IMR-90 (cell line): ENCODE measurements at regions not wholly inside any gene's neighbourhood (a gene's known extent, or its start where the extent isn't known, plus 50 kb on each side); places are given as distances from the start of the nearest gene placed in this dataset.

Experiments used
- ATAC-seq: fragments of 200-7000 bp; cut with Tn5 transposase; 2 replicates; pipeline ENCODE4 v1.9.1; 2020; ENCODE audit warnings: low read depth, mild to moderate bottlenecking, moderate library complexity
- BruUV-seq: library from RNA; stranded (reverse); fragments of 400-500 nt; replicated peaks from 2 replicates; lab custom pipeline; 2021; lab: Mats Ljungman, UMichigan
- CTCF ChIA-PET: fragments of 300-600 bp; formaldehyde crosslinking; extraction: SDS; loops from one replicate; lab custom pipeline; 2021; ENCODE audit warnings: antibody characterized with exemption; lab: Yijun Ruan, JAX
- POLR2A ChIA-PET: fragments of 300-600 bp; sonication (Branson Sonifier 250); formaldehyde crosslinking; loops from one replicate; lab custom pipeline; 2022; ENCODE audit warnings: antibody characterized with exemption; ENCODE audit not compliant: unreplicated experiment; lab: Charles Lee
- DNase-seq: peaks from one replicate; pipeline ENCODE4 v3.0.0; 2013
- H2AFZ ChIP-seq: replicated peaks from 2 replicates; pipeline ENCODE3; 2013; ENCODE audit warnings: low read length, mild to moderate bottlenecking; ENCODE audit not compliant: poor library complexity
- H2AK5ac ChIP-seq: 2 replicates; pipeline ENCODE4 v1.6.1; 2013; ENCODE audit warnings: low read depth, low read length, inconsistent platforms
- H2AK9ac ChIP-seq: replicated peaks from 2 replicates; pipeline ENCODE3; 2013; ENCODE audit warnings: mild to moderate bottlenecking, low read depth, low read length, moderate library complexity; ENCODE audit not compliant: poor library complexity
- H2BK120ac ChIP-seq: 2 replicates; pipeline ENCODE4 v1.6.1; 2013; ENCODE audit warnings: low read depth, low read length, inconsistent platforms
- H2BK15ac ChIP-seq: 3 replicates; pipeline ENCODE4 v1.6.1; 2013; ENCODE audit warnings: low read depth, low read length, inconsistent platforms
- H2BK20ac ChIP-seq: 2 replicates; pipeline ENCODE4 v1.6.1; 2013; ENCODE audit warnings: low read depth, mild to moderate bottlenecking, inconsistent platforms, low read length, moderate library complexity
- H2BK5ac ChIP-seq: 2 replicates; pipeline ENCODE4 v1.6.1; 2013; ENCODE audit warnings: mild to moderate bottlenecking, low read depth, low read length, inconsistent platforms; ENCODE audit not compliant: poor library complexity, severe bottlenecking
- H3K14ac ChIP-seq: replicated peaks from 2 replicates; pipeline ENCODE4 v1.6.1; 2013; ENCODE audit warnings: low read depth, low read length, inconsistent platforms
- H3K18ac ChIP-seq: 2 replicates; pipeline ENCODE4 v1.6.1; 2013; ENCODE audit warnings: low read depth, low read length, control low read depth
- H3K23ac ChIP-seq: 2 replicates; pipeline ENCODE4 v1.6.1; 2013; ENCODE audit warnings: low read depth, low read length, inconsistent platforms
- H3K27ac ChIP-seq: 2 replicates; pipeline ENCODE4 v1.5.1; 2013; ENCODE audit warnings: mild to moderate bottlenecking, control low read depth, low read length; ENCODE audit not compliant: insufficient read depth
- H3K27me3 ChIP-seq: 2 replicates; pipeline ENCODE4 v1.6.1; 2013; ENCODE audit warnings: low read length; ENCODE audit not compliant: control insufficient read depth, insufficient read depth
- H3K36me3 ChIP-seq: 2 replicates; pipeline ENCODE4 v1.6.1; 2013; ENCODE audit warnings: low read length, mixed read lengths; ENCODE audit not compliant: control insufficient read depth, insufficient read depth
- H3K4ac ChIP-seq: 2 replicates; pipeline ENCODE4 v1.6.1; 2013; ENCODE audit warnings: low read depth, low read length, inconsistent platforms
- H3K4me1 ChIP-seq: 2 replicates; pipeline ENCODE4 v1.6.1; 2013; ENCODE audit warnings: low read length, mixed read lengths; ENCODE audit not compliant: control insufficient read depth, insufficient read depth
- H3K4me2 ChIP-seq: 2 replicates; pipeline ENCODE4 v1.6.1; 2013; ENCODE audit warnings: low read depth, mild to moderate bottlenecking, control low read depth, low read length, moderate library complexity
- H3K4me3 ChIP-seq: 2 replicates; pipeline ENCODE4 v1.5.1; 2013; ENCODE audit warnings: low read depth, mild to moderate bottlenecking, control low read depth, low read length, moderate library complexity; ENCODE audit not compliant: insufficient read depth
- H3K56ac ChIP-seq: 2 replicates; pipeline ENCODE4 v1.6.1; 2013; ENCODE audit warnings: low read length, inconsistent platforms; ENCODE audit not compliant: insufficient read depth; ENCODE audit errors: extremely low read depth
- H3K79me1 ChIP-seq, 2 experiments: 2 replicates each; pipeline ENCODE4 v1.6.1; 2013; ENCODE audit warnings: low read length in 2 of 2, inconsistent platforms in 1 of 2, low read depth in 1 of 2
- H3K9ac ChIP-seq: 2 replicates; pipeline ENCODE4 v1.6.1; 2013; ENCODE audit warnings: low read depth, low read length, control low read depth
- H3K9me1 ChIP-seq: 2 replicates; pipeline ENCODE4 v1.6.1; 2013; ENCODE audit warnings: low read length, inconsistent platforms; ENCODE audit not compliant: insufficient read depth
- H3K9me3 ChIP-seq: 2 replicates; pipeline ENCODE4 v1.6.1; 2013; ENCODE audit warnings: low read length; ENCODE audit not compliant: control insufficient read depth, insufficient read depth
- H4K20me1 ChIP-seq: 2 replicates; pipeline ENCODE4 v1.6.1; 2013; ENCODE audit warnings: low read length, inconsistent platforms; ENCODE audit not compliant: insufficient read depth
- H4K5ac ChIP-seq: 2 replicates; pipeline ENCODE4 v1.6.1; 2013; ENCODE audit warnings: mild to moderate bottlenecking, low read depth, low read length, control low read depth
- H4K8ac ChIP-seq, 2 experiments: 2 replicates each; pipeline ENCODE4 v1.6.1; 2013; ENCODE audit warnings: low read depth in 2 of 2, low read length in 2 of 2, control low read depth in 1 of 2, inconsistent platforms in 1 of 2
- H4K91ac ChIP-seq: 2 replicates; pipeline ENCODE4 v1.6.1; 2013; ENCODE audit warnings: low read depth, low read length, inconsistent platforms; ENCODE audit not compliant: insufficient read depth
- CHD1 ChIP-seq: IDR thresholded peaks from 2 replicates; pipeline ENCODE4 v1.6.1; 2012; ENCODE audit warnings: low read depth, low read length, improper control_type of control experiment
- CTCF ChIP-seq: conservative IDR thresholded peaks from 2 replicates; pipeline ENCODE4 v1.5.1; 2012; ENCODE audit warnings: mild to moderate bottlenecking, low read depth, low read length, improper control_type of control experiment
- ELK1 ChIP-seq: fragments of 150-350 bp; IDR thresholded peaks from 2 replicates; pipeline ENCODE4 v1.6.1; 2016; ENCODE audit warnings: low read depth, mild to moderate bottlenecking, low read length, moderate library complexity, borderline replicate concordance
- FOS ChIP-seq: fragments of 150-350 bp; IDR thresholded peaks from 2 replicates; pipeline ENCODE4 v1.6.1; 2016; ENCODE audit warnings: low read depth, low read length
- MAFK ChIP-seq: IDR thresholded peaks from 2 replicates; pipeline ENCODE4 v1.6.1; 2012; ENCODE audit warnings: low read depth, low read length, improper control_type of control experiment
- MAZ ChIP-seq: IDR thresholded peaks from 2 replicates; pipeline ENCODE4 v1.6.1; 2012; ENCODE audit warnings: low read depth, mild to moderate bottlenecking, low read length, improper control_type of control experiment, moderate library complexity, borderline replicate concordance
- NFE2L2 ChIP-seq: fragments of 150-350 bp; IDR thresholded peaks from 2 replicates; pipeline ENCODE4 v1.6.1; 2016; ENCODE audit warnings: low read depth, mild to moderate bottlenecking, low read length
- POLR2A ChIP-seq: IDR thresholded peaks from 2 replicates; pipeline ENCODE4 v1.6.1; 2012; ENCODE audit warnings: mild to moderate bottlenecking, low read depth, low read length
- RAD21 ChIP-seq: IDR thresholded peaks from 2 replicates; pipeline ENCODE4 v1.6.1; 2012; ENCODE audit warnings: low read length, improper control_type of control experiment
- RCOR1 ChIP-seq: IDR thresholded peaks from 2 replicates; pipeline ENCODE4 v1.6.1; 2012; ENCODE audit warnings: mild to moderate bottlenecking, low read length, improper control_type of control experiment; ENCODE audit not compliant: insufficient replicate concordance
- RFX5 ChIP-seq: IDR thresholded peaks from 2 replicates; pipeline ENCODE4 v1.8.0; 2012; ENCODE audit warnings: low read depth, mild to moderate bottlenecking, low read length, moderate library complexity
- USF2 ChIP-seq: fragments of 150-350 bp; IDR thresholded peaks from 2 replicates; pipeline ENCODE4 v1.6.1; 2017; ENCODE audit warnings: mild to moderate bottlenecking, antibody characterized with exemption, low read length, low read depth
- WGBS, 2 experiments: methylation state at CpG; one replicate each; pipeline versions ENCODE4 v1.1.5 to v1.1.7; 2013; ENCODE audit warnings: missing lambda C conversion rate in 2 of 2; ENCODE audit not compliant: insufficient read length in 1 of 2; ENCODE audit errors: extremely low coverage in 2 of 2; 5-methylcytosine and 5-hydroxymethylcytosine counted together
- dilution Hi-C: fragments of 300-500 bp; cut with HindIII; formaldehyde crosslinking; loops from one replicate; pipeline ENCODE4 v1.14.3; 2018; ENCODE audit warnings: low sequenced_read_pairs; ENCODE audit not compliant: unreplicated experiment
- in situ Hi-C: fragments of 300-500 bp; cut with MboI; formaldehyde crosslinking; loops from 3 replicates; pipeline ENCODE4 v1.14.3; 2019; ENCODE audit warnings: low sequenced_read_pairs, inconsistent platforms, mixed read lengths
- intact Hi-C: fragments of 100-400 bp; cut with micrococcal nuclease; formaldehyde crosslinking; loops from 2 replicates; pipeline ENCODE4 v1.10.0; 2022

- H2BK20ac ChIP-seq: no peak overlapping the region
- no peaks in the 10 kb centered on the region for H3K79me1 ChIP-seq
- ChIA-PET CTCF (no interaction called here), POLR2A (no interaction called here)
- H3K4me3 ChIP-seq: no peak overlapping the region
- H2AK9ac ChIP-seq: no peak overlapping the region
- no TSS peak for BruUV-seq
- H3K27ac ChIP-seq: no peak overlapping the region
- no peaks in the 10 kb centered on the region for H3K27me3 ChIP-seq
- H3K36me3 ChIP-seq: no peaks in the 10 kb centered on the region
- no peaks in the 10 kb centered on the region for H4K20me1 ChIP-seq
- H3K4me1 ChIP-seq: peaks cover 5% of the 10 kb centered on the region; the same call in 1 of the 2 replicates
- no peak overlapping the region for H4K5ac ChIP-seq
- H3K4me2 ChIP-seq: no peak overlapping the region
- H3K9ac ChIP-seq: no peak overlapping the region
- no CpG with 5 or more reads among the region's 10 CpGs for WGBS, 2 experiments
- H3K18ac ChIP-seq: no peak overlapping the region; the same call in 1 of the 2 replicates
- H3K4ac ChIP-seq: no peak overlapping the region
- DNase-seq: no peak
- no peak overlapping the region for H2AK5ac ChIP-seq
- H3K9me3 ChIP-seq: no peaks in the 10 kb centered on the region
- H2BK5ac ChIP-seq: no peak overlapping the region
- no peak for TF ChIP-seq NFE2L2
- TF ChIP-seq CHD1: no peak
- TF ChIP-seq USF2: no peak
- TF ChIP-seq MAZ: no peak
- no peak for TF ChIP-seq MAFK
- TF ChIP-seq ELK1: no peak
- no peak for TF ChIP-seq RFX5
- TF ChIP-seq RAD21: no peak
- no peak for TF ChIP-seq FOS
- TF ChIP-seq POLR2A: no peak
- no peak for TF ChIP-seq CTCF
- no peak for TF ChIP-seq RCOR1
- no peak overlapping the region for H3K14ac ChIP-seq
- H2BK120ac ChIP-seq: no peak overlapping the region
- no peak overlapping the region for H2BK15ac ChIP-seq
- H3K9me1 ChIP-seq: no peaks in the 10 kb centered on the region
- H3K56ac ChIP-seq: no peak overlapping the region
- H4K91ac ChIP-seq: no peak overlapping the region
- no peak overlapping the region for H2AFZ ChIP-seq
- in situ Hi-C loops (no loop called here), intact Hi-C loops (loop anchor here (10.0 kb wide), 1 partner anchor 859 kb away; no protein-coding TSS in a partner anchor), dilution Hi-C loops (no loop called here)
- no peak for ATAC-seq
- H4K8ac ChIP-seq: no peak overlapping the region
- no peak overlapping the region for H3K23ac ChIP-seq
Measured at GRCh38 chr10:129025787-129026186, 441.3 kb upstream of the MGMT start.
